Progenitor cell of endocrine pancreas (in vitro differentiated cells): ENCODE measurements at regions not wholly inside any gene's neighbourhood (a gene's known extent, or its start where the extent isn't known, plus 50 kb on each side); places are given as distances from the start of the nearest gene placed in this dataset.

ENCODE experiments used
- DNase-seq: peaks from one replicate; pipeline ENCODE4 v3.0.0; 2021; ENCODE audit warnings: low spot score; ENCODE audit not compliant: unreplicated experiment
- H3K27ac Mint-ChIP-seq: 2 replicates; pipeline ENCODE4 v1.8.0; 2021; ENCODE audit warnings: mild to moderate bottlenecking, moderate library complexity, mixed read lengths
- H3K27me3 Mint-ChIP-seq: 2 replicates; pipeline ENCODE4 v1.8.0; 2021; ENCODE audit warnings: mixed read lengths
- H3K36me3 Mint-ChIP-seq: 2 replicates; pipeline ENCODE4 v1.8.0; 2022; ENCODE audit warnings: mixed read lengths; ENCODE audit not compliant: insufficient read depth
- H3K4me1 Mint-ChIP-seq: 2 replicates; pipeline ENCODE4 v1.8.0; 2021; ENCODE audit warnings: low read depth, mixed read lengths
- H3K4me3 Mint-ChIP-seq: 2 replicates; pipeline ENCODE4 v1.8.0; 2021; ENCODE audit warnings: low read depth, mild to moderate bottlenecking, moderate library complexity, mixed read lengths
- H3K9me3 Mint-ChIP-seq: 2 replicates; pipeline ENCODE4 v1.8.0; 2021; ENCODE audit warnings: low read depth, mixed read lengths
- CTCF ChIP-seq: fragments of 200-600 bp; sonication (generic); IDR thresholded peaks from one replicate; pipeline ENCODE4 v1.5.0; 2021; ENCODE audit warnings: antibody characterized with exemption, mild to moderate bottlenecking; ENCODE audit not compliant: unreplicated experiment

GRCh38 chr7:94115316-94115715 lies 111.2 kb upstream of the BET1 start:
- TF ChIP-seq CTCF, result no peak
- H3K4me3 Mint-ChIP-seq, result no peak overlapping the region
- no peaks in the 10 kb centered on the region for H3K36me3 Mint-ChIP-seq
- peaks cover 23% of the 10 kb centered on the region for H3K27me3 Mint-ChIP-seq
- no peak for DNase-seq
- H3K4me1 Mint-ChIP-seq, result no peaks in the 10 kb centered on the region
- H3K27ac Mint-ChIP-seq, result no peak overlapping the region
- no peaks in the 10 kb centered on the region for H3K9me3 Mint-ChIP-seq

GRCh38 chr7:94123136-94123535 lies 119.0 kb upstream of the BET1 start:
- peaks cover 80% of the 10 kb centered on the region for H3K27me3 Mint-ChIP-seq
- no peak overlapping the region for H3K4me3 Mint-ChIP-seq
- H3K4me1 Mint-ChIP-seq, result peaks cover 8% of the 10 kb centered on the region
- no peak for DNase-seq
- H3K36me3 Mint-ChIP-seq, result no peaks in the 10 kb centered on the region
- TF ChIP-seq CTCF, result no peak
- H3K9me3 Mint-ChIP-seq, result no peaks in the 10 kb centered on the region
- no peak overlapping the region for H3K27ac Mint-ChIP-seq

- Mint-ChIP-seq H3K9me3 (no peaks in the 10 kb centered on the region), H3K36me3 (no peaks in the 10 kb centered on the region), H3K4me3 (no peak overlapping the region), H3K27me3 (peaks cover 64% of the 10 kb centered on the region), H3K27ac (no peak overlapping the region), H3K4me1 (peaks cover 10% of the 10 kb centered on the region)
- no peak for DNase-seq
- TF ChIP-seq CTCF, result no peak
Measured at GRCh38 chr7:94127026-94127425, 122.9 kb upstream of the BET1 start.

- no peak for TF ChIP-seq CTCF
- no peak overlapping the region for H3K4me3 Mint-ChIP-seq
- H3K36me3 Mint-ChIP-seq, result no peaks in the 10 kb centered on the region
- DNase-seq, result no peak
- H3K4me1 Mint-ChIP-seq, result peaks cover 10% of the 10 kb centered on the region
- H3K27ac Mint-ChIP-seq, result no peak overlapping the region
- H3K27me3 Mint-ChIP-seq, result peaks cover 62% of the 10 kb centered on the region
- no peaks in the 10 kb centered on the region for H3K9me3 Mint-ChIP-seq
Measured at GRCh38 chr7:94128072-94128471, 123.9 kb upstream of the BET1 start.

GRCh38 chr7:94129443-94130140 lies 125.4 kb upstream of the BET1 start:
- Mint-ChIP-seq H3K4me1 (peaks cover 5% of the 10 kb centered on the region), H3K4me3 (no peak overlapping the region), H3K27ac (no peak overlapping the region), H3K27me3 (peaks cover 66% of the 10 kb centered on the region), H3K36me3 (no peaks in the 10 kb centered on the region), H3K9me3 (no peaks in the 10 kb centered on the region)
- DNase-seq, result no peak
- no peak for TF ChIP-seq CTCF
